Fibroblast of lung (primary cell): ENCODE measurements at regions not wholly inside any gene's neighbourhood (a gene's known extent, or its start where the extent isn't known, plus 50 kb on each side); places are given as distances from the start of the nearest gene placed in this dataset.

Source experiments
- DNase-seq, 2 donors: peaks; one replicate each; pipeline versions ENCODE4 v3.0.0 to v3.0.0-alpha.2; 2010; ENCODE audit warnings: low read depth in 2 of 2
- H2AFZ ChIP-seq: 2 replicates; pipeline ENCODE4 v1.5.1; 2012; ENCODE audit warnings: low read length, control low read depth, inconsistent platforms
- H3K27ac ChIP-seq: 2 replicates; pipeline ENCODE4 v1.5.1; 2011; ENCODE audit warnings: low read length, control low read depth; ENCODE audit not compliant: insufficient read depth
- H3K27me3 ChIP-seq: 2 replicates; pipeline ENCODE4 v1.5.1; 2011; ENCODE audit warnings: mild to moderate bottlenecking, low read length; ENCODE audit not compliant: control insufficient read depth, insufficient read depth
- H3K36me3 ChIP-seq: 2 replicates; pipeline ENCODE4 v1.5.1; 2011; ENCODE audit warnings: low read length; ENCODE audit not compliant: control insufficient read depth, insufficient read depth
- H3K4me1 ChIP-seq: 2 replicates; pipeline ENCODE4 v1.5.1; 2011; ENCODE audit warnings: low read length; ENCODE audit not compliant: control insufficient read depth, insufficient read depth; ENCODE audit errors: extremely low read depth
- H3K4me2 ChIP-seq: 2 replicates; pipeline ENCODE4 v1.5.1; 2011; ENCODE audit warnings: low read length, control low read depth; ENCODE audit not compliant: insufficient read depth; ENCODE audit errors: extremely low read depth
- H3K4me3 ChIP-seq, 4 experiments: fragments of 200-600 bp in 1 of 4; sonication (generic) in 1 of 4; replicated peaks in 1 of 4; 2 replicates each; pipeline ENCODE4 v1.5.1; 2011 to 2016; ENCODE audit warnings: low read length in 4 of 4, low read depth in 3 of 4, mild to moderate bottlenecking in 3 of 4, control low read depth in 2 of 4, inconsistent platforms in 1 of 4, mixed read lengths in 1 of 4; ENCODE audit not compliant: insufficient read depth in 1 of 4; ENCODE audit errors: control extremely low read depth in 1 of 4
- H3K79me2 ChIP-seq: 2 replicates; pipeline ENCODE4 v1.5.1; 2012; ENCODE audit warnings: mild to moderate bottlenecking, low read length, inconsistent platforms; ENCODE audit not compliant: control insufficient read depth, insufficient read depth
- H3K9ac ChIP-seq: 2 replicates; pipeline ENCODE4 v1.5.1; 2011; ENCODE audit warnings: mild to moderate bottlenecking, low read length, control low read depth; ENCODE audit not compliant: insufficient read depth
- H3K9me3 ChIP-seq: 2 replicates; pipeline ENCODE4 v1.5.1; 2012; ENCODE audit warnings: low read depth, low read length; ENCODE audit not compliant: control insufficient read depth, insufficient read depth
- H4K20me1 ChIP-seq: 2 replicates; pipeline ENCODE4 v1.5.1; 2011; ENCODE audit warnings: low read length; ENCODE audit not compliant: control insufficient read depth, insufficient read depth; ENCODE audit errors: extremely low read depth
- CTCF ChIP-seq, 2 donors: IDR thresholded peaks in 1 of 2; conservative IDR thresholded peaks in 1 of 2; 1 replicate in 1 of 2; 2 replicates in 1 of 2; pipeline ENCODE4 v1.5.1; 2011 to 2012; ENCODE audit warnings: low read length in 2 of 2, control low read depth in 1 of 2, inconsistent platforms in 1 of 2, low read depth in 1 of 2, mild to moderate bottlenecking in 1 of 2
- EZH2 ChIP-seq: IDR thresholded peaks from 2 replicates; pipeline ENCODE4 v1.5.1; 2012; ENCODE audit warnings: low read length, control low read depth, mild to moderate bottlenecking; ENCODE audit errors: missing control alignments

- Histone ChIP-seq H2AFZ (no peak overlapping the region), H3K4me2 (no peak overlapping the region), H3K9ac (no peak overlapping the region), H3K27ac (no peak overlapping the region), H3K4me3 (no peak overlapping the region), H4K20me1 (no peaks in the 10 kb centered on the region), H3K9me3 (no peaks in the 10 kb centered on the region), H3K4me1 (peaks cover 3% of the 10 kb centered on the region), H3K79me2 (no peaks in the 10 kb centered on the region), H3K36me3 (no peaks in the 10 kb centered on the region), H3K27me3 (no peaks in the 10 kb centered on the region)
- peak in 1 of 2 donors; percentile 28 for DNase-seq
- TF ChIP-seq CTCF (conservative IDR thresholded peaks at IDR 0.05 in 1 of 2, IDR thresholded peaks at IDR 0.05 in 1 of 2; ENCODE audit: low read depth in 1 of 2, low read length in 2 of 2) (no peak), EZH2 (no peak)
These were observed 469.0 kb downstream of the EPHA4 start for GRCh38 chr2:221102896-221103688.

- Histone ChIP-seq H3K4me2 (no peak overlapping the region), H2AFZ (peak overlapping the region; percentile 72), H3K36me3 (no peaks in the 10 kb centered on the region), H3K4me3 (no peak overlapping the region), H3K79me2 (no peaks in the 10 kb centered on the region), H3K27ac (no peak overlapping the region), H3K9ac (no peak overlapping the region), H4K20me1 (no peaks in the 10 kb centered on the region), H3K9me3 (no peaks in the 10 kb centered on the region), H3K27me3 (no peaks in the 10 kb centered on the region), H3K4me1 (peaks cover 3% of the 10 kb centered on the region)
- TF ChIP-seq EZH2 (no peak), CTCF (conservative IDR thresholded peaks at IDR 0.05 in 1 of 2, IDR thresholded peaks at IDR 0.05 in 1 of 2; ENCODE audit: low read depth in 1 of 2, low read length in 2 of 2) (no peak)
- DNase-seq, result peak; percentile 14 to 22
These were observed 468.2 kb downstream of the EPHA4 start for GRCh38 chr2:221103930-221104329.

GRCh38 chr2:221104361-221104811, 467.7 kb downstream of the EPHA4 start:
- Histone ChIP-seq H3K4me3 (no peak overlapping the region), H3K36me3 (no peaks in the 10 kb centered on the region), H3K9ac (no peak overlapping the region), H2AFZ (peak overlapping the region; percentile 72), H3K9me3 (no peaks in the 10 kb centered on the region), H3K4me2 (peak overlapping the region; percentile 75), H3K79me2 (no peaks in the 10 kb centered on the region), H3K27ac (peak overlapping the region; percentile 10), H4K20me1 (no peaks in the 10 kb centered on the region), H3K27me3 (no peaks in the 10 kb centered on the region), H3K4me1 (peaks cover 3% of the 10 kb centered on the region)
- TF ChIP-seq CTCF (conservative IDR thresholded peaks at IDR 0.05 in 1 of 2, IDR thresholded peaks at IDR 0.05 in 1 of 2; ENCODE audit: low read depth in 1 of 2, low read length in 2 of 2) (peak in 1 of 2 donors; percentile 37), EZH2 (no peak)
- peak; percentile 62 to 73 for DNase-seq
